ENCODE measurements at regions not wholly inside any gene's neighbourhood (a gene's known extent, or its start where the extent isn't known, plus 50 kb on each side); places are given as distances from the start of the nearest gene placed in this dataset.

DNA sequence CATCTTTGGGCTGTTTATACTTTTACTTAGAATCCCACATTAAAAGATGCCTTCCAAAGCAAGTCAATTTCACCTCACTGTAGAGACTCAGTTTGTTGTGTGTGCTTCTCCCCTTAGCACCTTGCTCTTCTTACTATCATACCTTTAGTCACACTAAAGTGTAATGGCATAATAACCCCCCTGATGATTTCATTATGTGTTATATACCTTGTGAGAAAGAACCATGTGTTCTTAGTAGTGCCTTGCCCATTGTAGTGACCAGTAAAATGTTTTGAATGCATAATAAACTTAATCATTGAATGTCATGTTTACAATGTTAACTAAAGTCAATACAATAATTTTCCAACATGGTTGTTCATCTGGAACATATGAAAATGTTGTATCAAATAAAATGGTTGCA, 1621.9 kb downstream of the PCDH7 start:
- ATAC-seq (ENCODE audit: poor library complexity) (no peak), DNase-seq (no peak)
- intact Hi-C loops (cut with DNase I): no loop called here

DNA sequence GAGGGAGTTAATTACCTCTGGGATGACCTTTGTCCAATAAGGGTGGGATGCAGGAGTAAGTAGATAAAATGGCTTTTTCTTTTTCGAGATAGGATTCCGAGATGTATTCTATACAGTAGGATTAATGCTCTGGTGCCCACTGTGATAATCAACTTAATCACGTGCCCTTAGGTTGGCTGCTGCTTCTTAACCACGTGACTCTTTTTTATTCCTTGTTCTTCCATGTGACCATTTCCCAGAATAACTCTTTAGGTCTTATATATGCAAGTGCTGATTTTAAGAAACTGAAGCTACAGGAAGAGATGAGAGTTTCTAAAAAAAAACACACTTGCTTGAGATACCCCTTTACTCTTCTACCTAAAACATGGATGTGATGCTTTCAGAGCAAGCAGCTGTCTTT, 1628.9 kb downstream of the PCDH7 start:
- DNase-seq (no peak), ATAC-seq (ENCODE audit: poor library complexity) (no peak)
- intact Hi-C loops (cut with DNase I): no loop called here

DNA sequence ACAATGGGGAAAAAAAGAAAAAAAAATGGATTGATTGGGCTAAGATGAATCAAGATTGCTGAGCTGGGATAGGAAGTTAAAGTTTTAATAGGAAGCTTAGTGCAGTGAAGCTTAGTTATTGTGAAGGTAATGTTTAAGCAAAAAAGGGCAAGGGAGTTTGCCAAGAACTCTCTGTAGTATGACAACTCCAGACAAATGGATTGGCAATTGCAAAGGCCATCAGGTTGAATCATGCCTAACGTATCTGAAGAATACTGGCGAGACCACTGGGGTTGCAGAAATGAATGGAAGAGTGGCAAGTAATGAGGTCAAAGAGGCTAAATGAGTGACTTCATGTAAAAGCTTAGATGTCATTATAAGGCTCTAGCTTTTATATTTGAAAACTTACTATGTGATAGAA, 1654.0 kb downstream of the PCDH7 start:
- no peak for DNase-seq

DNA sequence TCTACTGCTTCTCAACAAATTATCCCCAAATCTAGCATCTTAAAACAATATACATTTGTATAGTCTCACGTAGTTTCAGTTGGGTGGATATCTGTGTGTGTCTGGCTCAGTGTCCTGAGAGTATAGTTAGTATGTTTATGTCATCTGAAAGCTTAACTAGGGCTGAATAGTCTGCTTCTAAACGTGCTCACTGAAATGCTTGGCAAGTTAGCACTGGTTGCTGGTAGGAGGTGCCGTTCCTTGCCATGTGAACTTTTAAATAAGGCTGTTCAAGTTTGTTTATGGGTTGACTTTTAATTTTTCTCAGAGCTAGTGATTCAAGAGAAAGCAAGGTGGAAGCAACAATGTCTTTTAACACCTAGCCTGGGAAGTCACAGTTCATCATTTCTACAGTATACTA, 1673.6 kb downstream of the PCDH7 start:
- ATAC-seq (ENCODE audit: poor library complexity) (no peak), DNase-seq (no peak)
- intact Hi-C loops (cut with DNase I): no loop called here

More for the DNA sequence above, 1654.0 kb downstream of the PCDH7 start:
- no peak for ATAC-seq (ENCODE audit: poor library complexity)
- intact Hi-C loops (cut with DNase I): no loop called here

DNA sequence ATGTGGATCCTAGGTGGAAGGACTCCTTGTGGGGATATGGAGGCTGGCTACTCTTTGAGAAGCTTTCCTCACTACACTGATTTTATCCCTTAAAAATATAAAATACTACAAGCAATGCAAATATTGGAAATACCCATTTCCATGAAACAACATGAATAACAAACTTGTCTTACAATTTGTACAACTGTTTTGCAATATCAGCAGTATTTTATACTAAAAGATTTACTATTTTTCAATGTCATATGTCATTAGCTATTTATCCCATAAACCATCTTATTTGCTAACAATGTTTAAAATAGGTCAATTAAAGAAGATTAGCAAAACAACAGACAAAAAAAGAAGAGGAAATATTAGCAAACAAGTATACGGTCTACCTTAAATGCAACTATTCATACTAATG, 1674.1 kb downstream of the PCDH7 start:
- ATAC-seq (ENCODE audit: poor library complexity): no peak
- intact Hi-C loops (cut with DNase I): no loop called here

DNA sequence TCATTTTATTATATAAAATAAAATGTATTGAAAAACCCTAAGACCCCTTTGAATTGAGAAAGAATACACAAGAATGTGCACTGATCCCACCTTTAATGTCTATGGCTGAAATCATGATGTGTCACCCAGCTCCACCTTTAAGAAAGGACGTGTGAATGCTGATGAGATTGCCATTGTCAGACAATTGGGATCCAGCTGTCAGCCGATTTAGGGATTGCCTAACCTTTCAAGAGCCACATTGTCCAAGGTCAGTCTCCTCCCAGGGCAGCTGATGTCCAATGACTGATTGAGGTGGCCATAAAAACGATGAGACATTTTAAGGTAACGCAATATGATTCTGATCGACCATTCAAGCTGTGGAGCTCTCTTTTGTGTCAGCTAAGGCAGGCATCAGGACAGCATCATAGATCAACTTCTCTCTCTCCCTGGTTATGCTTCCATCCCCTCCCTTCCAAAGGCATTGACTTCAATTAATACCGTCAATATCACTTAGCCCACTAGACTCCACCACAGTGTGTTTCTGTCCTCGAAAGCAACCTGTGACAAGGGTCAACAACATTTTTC, 1676.4 kb downstream of the PCDH7 start:
- ATAC-seq (ENCODE audit: poor library complexity) (no peak), DNase-seq (no peak)
- intact Hi-C loops (cut with DNase I): no loop called here

More for the DNA sequence above, 1674.1 kb downstream of the PCDH7 start:
- DNase-seq: no peak

DNA sequence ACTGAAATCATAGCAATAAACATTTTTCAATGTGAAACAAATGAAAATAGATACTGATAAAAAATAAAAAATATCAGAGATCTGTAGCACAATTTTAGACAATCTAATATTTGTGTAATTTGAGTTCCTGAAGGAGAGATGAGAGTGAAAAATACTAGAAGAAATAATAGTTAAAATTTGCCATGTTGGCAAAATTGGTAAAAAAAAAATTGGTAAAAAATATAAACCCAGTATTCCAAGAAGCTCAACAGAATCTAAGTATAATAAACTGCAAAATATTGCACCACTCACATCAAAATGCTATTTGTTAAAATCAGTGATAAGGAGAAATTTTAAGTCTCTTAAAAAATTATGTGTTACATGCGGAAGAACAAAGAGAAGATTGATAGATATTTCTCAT, 1680.7 kb downstream of the PCDH7 start:
- intact Hi-C loops (cut with DNase I): no loop called here
- no peak for DNase-seq
- no peak for ATAC-seq (ENCODE audit: poor library complexity)

DNA sequence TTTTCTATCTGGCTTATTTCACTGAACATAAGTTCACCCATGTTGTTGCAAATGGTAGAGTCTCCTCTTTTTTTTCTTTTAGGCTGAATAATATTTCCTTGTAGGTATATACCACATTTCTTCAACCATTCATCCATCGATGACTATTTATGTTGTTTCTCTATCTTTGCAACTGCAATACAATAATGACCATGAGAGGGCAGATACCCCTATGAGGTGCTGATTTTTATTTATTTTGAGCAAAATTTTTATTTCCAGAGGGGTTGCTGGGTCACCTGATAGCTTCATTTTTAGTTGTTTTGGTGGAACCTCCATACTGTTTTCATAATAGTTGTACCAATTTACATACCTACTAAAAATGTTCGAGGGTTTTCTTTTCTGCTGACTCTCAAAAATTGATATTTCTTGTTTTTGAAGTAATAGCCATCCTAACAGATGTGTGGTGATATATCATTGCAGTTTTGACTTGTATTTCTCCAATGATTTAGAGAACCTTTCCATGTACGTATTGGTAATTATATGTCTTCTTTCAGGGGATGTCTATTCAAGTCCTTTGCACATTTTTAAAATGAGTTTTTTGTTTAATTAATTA, 1697.0 kb downstream of the PCDH7 start:
- intact Hi-C loops (cut with DNase I): no loop called here
- no peak for ATAC-seq (ENCODE audit: poor library complexity)
- DNase-seq: no peak

DNA sequence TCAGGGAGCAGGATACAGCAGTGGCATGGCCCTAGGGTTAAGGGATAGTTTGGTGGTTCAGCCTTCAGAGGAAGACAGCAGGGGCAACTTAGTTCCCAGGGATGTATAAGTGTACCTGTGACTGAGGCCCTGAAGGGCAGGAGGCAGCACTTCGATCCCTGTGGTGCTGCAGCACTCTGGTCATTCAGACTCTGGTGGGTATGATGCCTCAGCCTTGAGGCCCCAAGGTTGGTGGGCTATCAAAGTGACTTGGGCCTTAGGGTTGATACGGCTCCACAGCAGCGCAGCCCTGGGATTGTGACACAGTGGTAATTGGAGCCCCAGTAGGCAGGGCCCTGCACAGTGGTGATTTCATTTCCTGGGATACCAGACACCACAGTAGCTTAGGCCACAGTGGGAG, 1703.1 kb downstream of the PCDH7 start:
- ATAC-seq (ENCODE audit: poor library complexity): no peak
- no peak for DNase-seq
- intact Hi-C loops (cut with DNase I): no loop called here

DNA sequence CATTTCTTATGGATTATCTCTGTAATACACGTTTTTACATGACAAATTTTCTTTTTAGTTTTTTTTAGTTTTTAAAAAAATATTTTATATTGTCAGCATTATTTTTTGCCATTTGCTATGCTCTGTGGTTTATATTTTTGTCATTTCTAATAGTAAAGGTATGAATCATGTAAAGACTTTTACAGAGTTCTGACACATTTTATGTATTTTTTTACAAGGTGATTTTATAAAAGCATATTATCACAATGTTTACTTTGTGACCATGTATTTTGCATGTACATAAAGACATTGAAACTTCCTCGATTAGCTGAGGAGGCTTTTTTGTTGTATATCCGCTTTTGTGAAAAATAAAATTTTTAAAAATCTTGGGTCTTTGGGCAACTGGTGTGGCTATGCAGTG, 1705.1 kb downstream of the PCDH7 start:
- ATAC-seq (ENCODE audit: poor library complexity) (no peak), DNase-seq (no peak)
- intact Hi-C loops (cut with DNase I): no loop called here

DNA sequence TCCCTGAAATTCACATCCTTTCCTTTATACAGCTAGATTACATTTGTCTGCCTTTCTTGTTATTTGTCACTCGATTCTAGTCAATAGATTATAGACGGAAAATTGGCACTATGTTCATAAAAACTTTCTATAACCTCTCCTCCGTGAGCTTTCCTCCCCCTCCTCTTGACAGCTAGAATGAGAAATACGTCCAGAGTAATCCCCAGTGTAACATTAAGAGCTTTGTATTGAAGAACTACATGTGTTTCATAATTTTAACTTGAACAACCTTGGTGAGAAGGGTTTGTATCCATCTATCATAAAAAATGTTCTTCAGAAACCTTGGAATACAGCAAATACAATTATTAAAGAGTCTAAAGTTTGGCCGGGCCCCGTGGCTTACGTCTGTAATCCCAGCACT, 1707.4 kb downstream of the PCDH7 start:
- no peak for DNase-seq
- intact Hi-C loops (cut with DNase I): no loop called here
- no peak for ATAC-seq (ENCODE audit: poor library complexity)

DNA sequence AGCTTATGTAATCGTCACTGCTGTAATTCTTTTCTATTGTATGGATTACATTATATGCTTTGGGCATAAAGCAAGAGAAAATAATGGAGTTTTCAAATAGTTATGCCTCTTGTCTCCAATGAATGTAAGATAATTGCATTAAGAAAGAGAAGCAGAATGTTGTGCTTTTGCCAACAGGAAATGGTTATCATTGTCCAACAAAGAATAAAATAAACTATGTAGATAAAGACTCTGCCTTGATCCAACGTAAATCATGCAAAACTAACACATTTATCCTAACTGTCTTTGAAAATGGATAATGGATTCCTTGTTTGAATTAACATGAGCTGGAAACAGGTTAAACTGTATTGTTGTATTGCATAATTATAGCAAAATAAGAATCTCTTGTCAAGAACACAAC, 1709.0 kb downstream of the PCDH7 start:
- ATAC-seq (ENCODE audit: poor library complexity): no peak
- intact Hi-C loops (cut with DNase I): no loop called here

DNA sequence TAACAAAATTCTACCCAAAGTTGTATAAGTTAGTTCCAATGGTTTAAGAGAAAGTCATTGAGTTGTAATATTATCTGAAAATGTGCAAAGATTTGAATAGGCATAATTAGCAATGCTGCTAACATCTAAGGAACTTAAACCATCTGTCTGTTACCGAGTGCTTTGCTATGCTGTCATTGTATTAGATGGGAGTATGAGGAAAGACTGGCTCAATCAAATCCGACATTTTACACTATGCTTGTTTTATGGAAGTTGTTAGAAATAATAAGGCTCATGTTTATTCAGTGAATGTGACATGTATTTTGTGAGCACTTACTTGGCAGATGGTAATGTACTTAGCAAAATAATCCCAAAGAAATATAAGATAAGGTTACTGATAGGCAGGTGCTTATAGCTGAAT, 1715.1 kb downstream of the PCDH7 start:
- no peak for DNase-seq
- no peak for ATAC-seq (ENCODE audit: poor library complexity)
- intact Hi-C loops (cut with DNase I): no loop called here

More for the DNA sequence above, 1709.0 kb downstream of the PCDH7 start:
- DNase-seq: no peak

DNA sequence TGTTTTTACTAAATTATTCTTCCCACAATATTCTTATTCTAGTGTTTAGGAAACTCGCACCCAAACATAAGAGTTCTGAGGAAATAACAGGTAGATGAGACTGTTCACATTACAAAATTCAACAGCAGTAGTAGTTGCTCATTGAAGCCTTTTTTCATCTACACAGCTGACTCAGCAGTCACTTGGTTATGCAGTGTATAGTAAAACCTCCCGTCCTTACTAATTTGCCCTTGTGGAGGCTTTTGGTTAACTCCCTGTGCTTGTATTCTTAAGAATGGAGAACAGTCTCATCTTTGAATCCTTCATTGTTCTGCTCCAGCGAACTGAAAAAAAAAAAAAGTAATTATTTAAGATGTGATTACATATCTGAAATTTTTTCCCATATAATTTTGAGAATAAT, 1716.6 kb downstream of the PCDH7 start:
- intact Hi-C loops (cut with DNase I): no loop called here
- no peak for DNase-seq
- ATAC-seq (ENCODE audit: poor library complexity): no peak

DNA sequence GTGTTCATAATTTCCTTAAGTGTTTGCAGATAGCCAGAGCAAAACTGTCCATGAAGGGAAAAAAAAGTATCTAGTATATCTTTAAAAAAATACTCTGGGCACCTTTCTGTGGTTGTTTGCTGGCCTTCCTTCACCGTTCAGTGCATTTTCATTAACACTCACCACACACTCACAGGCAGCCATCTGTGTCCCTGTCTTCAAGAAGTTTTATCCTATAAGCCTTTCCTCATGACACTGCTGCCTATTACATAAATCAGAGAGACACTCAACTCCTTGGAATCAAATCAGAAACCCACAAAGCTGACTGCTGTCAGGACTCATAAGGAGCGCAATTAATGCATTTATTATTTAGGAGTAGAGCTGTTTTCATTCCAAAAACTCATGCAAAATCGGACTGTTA, 1720.2 kb downstream of the PCDH7 start:
- intact Hi-C loops (cut with DNase I): no loop called here
- DNase-seq (no peak), ATAC-seq (ENCODE audit: poor library complexity) (no peak)

DNA sequence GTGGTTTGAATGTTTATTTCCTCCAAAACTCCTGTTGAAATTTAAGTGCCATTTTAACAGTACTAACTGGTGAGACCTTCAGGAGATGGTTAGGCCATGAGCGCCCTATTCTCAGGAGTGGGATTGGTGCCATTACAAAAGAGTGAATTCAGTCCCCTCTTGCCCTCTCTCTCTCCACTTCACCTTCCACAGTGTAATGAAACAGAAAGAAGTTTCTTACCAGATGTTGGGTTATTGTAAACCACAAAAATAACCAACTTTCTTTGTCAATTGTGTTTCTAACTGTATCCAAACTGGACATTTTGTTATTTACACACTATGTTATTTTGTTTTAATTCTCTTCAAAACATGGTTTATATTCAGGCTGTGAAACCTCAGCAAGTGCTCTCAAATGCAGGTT, 1734.3 kb downstream of the PCDH7 start:
- intact Hi-C loops (cut with DNase I): no loop called here
- no peak for ATAC-seq (ENCODE audit: poor library complexity)
- DNase-seq: no peak

DNA sequence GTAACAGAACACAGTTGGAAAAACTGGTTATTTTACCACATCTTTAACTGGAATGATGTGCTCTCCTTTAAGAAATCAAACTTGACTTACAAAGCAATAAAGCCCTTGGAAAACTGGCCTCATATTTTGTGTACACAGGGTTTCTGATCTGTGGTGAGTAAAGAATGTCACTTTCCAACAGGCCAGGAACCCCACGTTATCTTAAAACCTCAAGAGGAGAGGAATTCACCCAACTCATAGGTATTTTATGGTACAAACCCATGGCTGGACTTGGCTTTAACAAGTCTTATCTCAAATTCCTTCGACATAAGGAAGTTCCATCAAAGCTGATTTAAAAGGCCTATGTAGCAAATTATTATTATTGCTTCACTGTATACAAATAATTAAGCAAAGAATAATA, 1735.1 kb downstream of the PCDH7 start:
- no peak for ATAC-seq (ENCODE audit: poor library complexity)
- intact Hi-C loops (cut with DNase I): no loop called here
- DNase-seq: no peak

DNA sequence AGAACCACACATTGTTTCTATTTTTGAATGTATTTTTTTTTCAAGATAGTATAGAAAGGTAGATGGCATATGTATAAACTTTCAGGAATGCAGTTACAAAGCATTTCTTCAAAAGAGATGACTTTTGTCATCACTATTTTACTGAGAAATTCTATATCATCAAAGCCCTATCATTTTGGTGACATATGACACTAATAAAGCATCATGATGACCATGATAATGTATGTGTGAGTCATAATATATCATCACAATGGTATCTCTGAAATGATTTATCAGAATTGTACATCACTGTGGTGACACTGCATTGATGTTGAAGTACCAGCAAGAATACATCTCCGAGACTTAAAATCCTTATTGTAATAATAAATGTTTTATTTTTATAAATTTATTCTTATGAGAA, 1740.8 kb downstream of the PCDH7 start:
- ATAC-seq (ENCODE audit: poor library complexity) (no peak), DNase-seq (no peak)
- intact Hi-C loops (cut with DNase I): no loop called here

DNA sequence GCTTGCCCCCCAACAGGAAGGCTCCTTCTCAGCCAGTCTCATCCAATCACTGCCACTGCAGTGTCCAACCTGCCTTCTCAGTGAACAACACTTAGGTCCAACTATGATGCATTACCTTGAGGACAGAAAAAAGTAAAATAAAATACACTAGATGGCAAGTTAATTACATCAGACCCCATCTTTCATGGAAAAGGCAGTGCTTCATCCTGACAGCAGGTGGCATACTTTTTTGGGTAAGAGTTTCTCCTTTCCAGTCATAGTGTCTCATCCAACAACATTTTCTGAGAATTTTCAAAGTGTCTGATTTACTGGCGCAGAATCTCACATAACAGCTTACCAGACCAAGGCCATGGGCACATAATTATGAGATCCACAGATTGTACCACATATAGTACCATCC, 1742.8 kb downstream of the PCDH7 start:
- ATAC-seq (ENCODE audit: poor library complexity) (no peak), DNase-seq (no peak)
- intact Hi-C loops (cut with DNase I): no loop called here

DNA sequence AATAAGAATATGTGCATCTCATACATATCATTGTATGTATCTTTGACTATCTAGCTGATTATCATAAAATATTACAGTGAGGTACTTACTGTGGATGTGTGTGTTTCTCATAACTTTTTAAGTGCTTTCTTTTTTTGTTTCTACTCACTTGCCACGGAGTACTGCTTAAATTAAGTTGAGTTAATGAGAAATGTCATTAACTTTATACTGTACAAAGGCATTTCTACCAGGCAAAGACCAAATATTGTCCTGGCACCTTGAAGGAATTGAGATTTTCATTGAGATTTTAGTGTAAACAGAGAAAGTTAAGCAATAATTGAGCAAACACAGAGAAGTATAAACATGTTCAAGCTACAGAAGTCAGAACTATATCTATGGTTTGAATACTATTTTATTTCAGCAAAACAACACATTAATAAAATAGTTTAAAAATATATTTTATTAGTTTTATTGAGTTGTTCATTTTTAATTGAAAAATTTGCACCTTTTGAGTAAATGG, 1750.0 kb downstream of the PCDH7 start:
- DNase-seq (no peak), ATAC-seq (ENCODE audit: poor library complexity) (no peak)
- intact Hi-C loops (cut with DNase I): no loop called here

DNA sequence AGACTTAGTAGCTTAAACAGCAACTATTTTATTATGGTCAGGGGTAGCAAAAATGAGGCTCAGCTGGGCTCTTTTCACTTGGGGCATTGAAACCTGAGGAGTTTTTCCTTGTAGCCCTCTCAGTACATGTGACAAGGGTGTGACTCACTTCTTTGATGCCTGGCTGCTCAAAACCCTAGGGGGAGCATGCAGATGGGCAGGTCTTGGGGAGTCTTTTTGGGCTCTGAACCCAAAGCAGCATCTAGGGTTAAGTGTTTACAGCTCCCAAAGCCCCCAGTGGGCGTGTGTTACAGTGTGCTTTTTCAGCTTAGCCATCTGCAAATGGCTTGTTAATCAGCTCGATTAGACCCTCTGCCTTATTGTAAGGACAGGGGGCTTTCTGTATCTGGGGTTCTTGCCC, 1752.7 kb downstream of the PCDH7 start:
- DNase-seq (no peak), ATAC-seq (ENCODE audit: poor library complexity) (no peak)
- intact Hi-C loops (cut with DNase I): no loop called here
